Endothelial cell (in vitro differentiated cells): ENCODE measurements at regions not wholly inside any gene's neighbourhood (a gene's known extent, or its start where the extent isn't known, plus 50 kb on each side); places are given as distances from the start of the nearest gene placed in this dataset.

ENCODE experiments used
- DNase-seq: peaks from one replicate; pipeline ENCODE4 v3.0.0; 2021; ENCODE audit warnings: low spot score
- H3K27ac Mint-ChIP-seq: one replicate; pipeline ENCODE4 v1.8.0; 2021; ENCODE audit warnings: mixed read lengths, inconsistent platforms; ENCODE audit not compliant: unreplicated experiment
- H3K27me3 Mint-ChIP-seq: one replicate; pipeline ENCODE4 v1.8.0; 2021; ENCODE audit warnings: mild to moderate bottlenecking, moderate library complexity, mixed read lengths, inconsistent platforms; ENCODE audit not compliant: unreplicated experiment
- H3K36me3 Mint-ChIP-seq: one replicate; pipeline ENCODE4 v1.8.0; 2021; ENCODE audit warnings: mild to moderate bottlenecking, low read depth, mixed read lengths, inconsistent platforms; ENCODE audit not compliant: unreplicated experiment
- H3K4me1 Mint-ChIP-seq: one replicate; pipeline ENCODE4 v1.8.0; 2021; ENCODE audit warnings: mild to moderate bottlenecking, mixed read lengths, inconsistent platforms; ENCODE audit not compliant: unreplicated experiment
- H3K4me3 Mint-ChIP-seq: one replicate; pipeline ENCODE4 v1.8.0; 2021; ENCODE audit warnings: mild to moderate bottlenecking, mixed read lengths, inconsistent platforms; ENCODE audit not compliant: unreplicated experiment
- H3K9me3 Mint-ChIP-seq: one replicate; pipeline ENCODE4 v1.8.0; 2021; ENCODE audit warnings: mixed read lengths, inconsistent platforms; ENCODE audit not compliant: unreplicated experiment
- CTCF ChIP-seq: fragments of 200-600 bp; sonication (generic); IDR thresholded peaks from one replicate; pipeline ENCODE4 v1.5.0; 2021; ENCODE audit warnings: antibody characterized with exemption; ENCODE audit not compliant: unreplicated experiment

GRCh38 chrX:122500556-122500955 is 683.5 kb upstream of the GRIA3 start:
- Mint-ChIP-seq H3K4me3 (no peak overlapping the region), H3K9me3 (no peaks in the 10 kb centered on the region), H3K27ac (no peak overlapping the region), H3K36me3 (no peaks in the 10 kb centered on the region), H3K4me1 (no peaks in the 10 kb centered on the region), H3K27me3 (no peaks in the 10 kb centered on the region)
- no peak for DNase-seq
- no peak for TF ChIP-seq CTCF

GRCh38 chrX:122501652-122502051 is 682.4 kb upstream of the GRIA3 start:
- Mint-ChIP-seq H3K27ac (no peak overlapping the region), H3K9me3 (no peaks in the 10 kb centered on the region), H3K27me3 (no peaks in the 10 kb centered on the region), H3K4me3 (no peak overlapping the region), H3K4me1 (no peaks in the 10 kb centered on the region), H3K36me3 (no peaks in the 10 kb centered on the region)
- TF ChIP-seq CTCF, result no peak
- DNase-seq, result no peak

- H3K4me1 Mint-ChIP-seq, result no peaks in the 10 kb centered on the region
- no peaks in the 10 kb centered on the region for H3K9me3 Mint-ChIP-seq
- H3K27me3 Mint-ChIP-seq, result no peaks in the 10 kb centered on the region
- DNase-seq, result no peak
- no peak overlapping the region for H3K4me3 Mint-ChIP-seq
- no peak overlapping the region for H3K27ac Mint-ChIP-seq
- TF ChIP-seq CTCF, result no peak
- H3K36me3 Mint-ChIP-seq, result no peaks in the 10 kb centered on the region
Observed at GRCh38 chrX:122504026-122504425, 680.1 kb upstream of the GRIA3 start.

GRCh38 chrX:122512561-122513072 is 671.5 kb upstream of the GRIA3 start:
- H3K4me1 Mint-ChIP-seq, result no peaks in the 10 kb centered on the region
- H3K36me3 Mint-ChIP-seq, result no peaks in the 10 kb centered on the region
- no peak for DNase-seq
- H3K27me3 Mint-ChIP-seq, result no peaks in the 10 kb centered on the region
- H3K4me3 Mint-ChIP-seq, result no peak overlapping the region
- no peak for TF ChIP-seq CTCF
- H3K9me3 Mint-ChIP-seq, result no peaks in the 10 kb centered on the region
- no peak overlapping the region for H3K27ac Mint-ChIP-seq

- H3K4me3 Mint-ChIP-seq, result no peak overlapping the region
- H3K9me3 Mint-ChIP-seq, result no peaks in the 10 kb centered on the region
- no peaks in the 10 kb centered on the region for H3K4me1 Mint-ChIP-seq
- no peaks in the 10 kb centered on the region for H3K36me3 Mint-ChIP-seq
- no peaks in the 10 kb centered on the region for H3K27me3 Mint-ChIP-seq
- H3K27ac Mint-ChIP-seq, result no peak overlapping the region
- no peak for TF ChIP-seq CTCF
- no peak for DNase-seq
Observed at GRCh38 chrX:122517786-122518185, 666.3 kb upstream of the GRIA3 start.
